Left renal pelvis (tissue), 4 donors: ENCODE measurements at regions not wholly inside any gene's neighbourhood (a gene's known extent, or its start where the extent isn't known, plus 50 kb on each side); places are given as distances from the start of the nearest gene placed in this dataset.

Source experiments
- DNase-seq, 4 donors: peaks; one replicate each; pipeline ENCODE4 v3.0.0-alpha.2; 2013; ENCODE audit warnings: low read depth in 4 of 4, low spot score in 3 of 4

- no peak for DNase-seq
These were observed 486.1 kb upstream of the CDH9 start for GRCh38 chr5:27524515-27524914.

GRCh38 chr5:27523629-27524028 lies 485.2 kb upstream of the CDH9 start:
- DNase-seq, result no peak

- DNase-seq, result no peak
These were observed 478.1 kb upstream of the CDH9 start for GRCh38 chr5:27516437-27516836.

- DNase-seq, result no peak
These were observed 472.7 kb upstream of the CDH9 start for GRCh38 chr5:27511061-27511460.

- no peak for DNase-seq
These were observed 465.4 kb upstream of the CDH9 start for GRCh38 chr5:27503813-27504212.

GRCh38 chr5:27502236-27502635 lies 463.9 kb upstream of the CDH9 start:
- no peak for DNase-seq

- DNase-seq, result no peak
These were observed 459.1 kb upstream of the CDH9 start for GRCh38 chr5:27497491-27497890.

GRCh38 chr5:27494887-27495286 lies 456.5 kb upstream of the CDH9 start:
- no peak for DNase-seq

- no peak for DNase-seq
These were observed 453.5 kb upstream of the CDH9 start for GRCh38 chr5:27491746-27492439.

- no peak for DNase-seq
These were observed 452.7 kb upstream of the CDH9 start for GRCh38 chr5:27491047-27491446.

GRCh38 chr5:27489701-27490100 lies 451.3 kb upstream of the CDH9 start:
- no peak for DNase-seq

- DNase-seq, result no peak
These were observed 444.3 kb upstream of the CDH9 start for GRCh38 chr5:27482663-27483062.

GRCh38 chr5:27479859-27480258 lies 441.5 kb upstream of the CDH9 start:
- no peak for DNase-seq

- no peak for DNase-seq
These were observed 439.2 kb upstream of the CDH9 start for GRCh38 chr5:27477550-27477949.

GRCh38 chr5:27476356-27476988 lies 438.1 kb upstream of the CDH9 start:
- DNase-seq, result no peak

- DNase-seq, result no peak
These were observed 436.7 kb upstream of the CDH9 start for GRCh38 chr5:27475063-27475462.

- DNase-seq, result no peak
These were observed 436.0 kb upstream of the CDH9 start for GRCh38 chr5:27474395-27474794.

GRCh38 chr5:27474047-27474309 lies 435.6 kb upstream of the CDH9 start:
- no peak for DNase-seq

GRCh38 chr5:27473307-27474046 lies 435.1 kb upstream of the CDH9 start:
- DNase-seq, result peak in 1 of 4 donors; percentile 2

- DNase-seq, result peak; percentile 43 to 61 (median 49)
These were observed 434.5 kb upstream of the CDH9 start for GRCh38 chr5:27472871-27473270.

- DNase-seq, result no peak
These were observed 433.8 kb upstream of the CDH9 start for GRCh38 chr5:27472000-27472763.
